ENCODE measurements at regions not wholly inside any gene's neighbourhood (a gene's known extent, or its start where the extent isn't known, plus 50 kb on each side); places are given as distances from the start of the nearest gene placed in this dataset.

DNA sequence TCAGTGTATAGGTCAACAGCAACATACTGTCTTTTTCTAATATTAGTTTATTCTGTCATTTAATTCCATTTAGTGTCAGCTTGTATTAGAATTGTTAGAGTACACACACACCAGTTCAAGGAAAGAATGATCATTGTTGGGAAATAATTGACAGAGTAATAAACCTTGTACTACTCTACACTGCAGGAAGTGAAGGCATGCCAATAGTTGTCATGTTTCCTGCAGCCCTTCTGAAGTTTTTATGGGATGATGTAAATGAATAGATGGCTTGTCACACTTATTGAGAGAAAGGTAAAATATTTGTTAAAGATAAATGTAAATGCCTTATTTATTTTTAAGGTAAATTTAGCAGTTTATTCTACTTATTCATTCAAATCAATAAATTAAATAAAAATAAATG lies 306.9 kb upstream of the KLHL1 start:
- Histone ChIP-seq H3K27ac (ENCODE audit: low read length) (no peak overlapping the region), H3K27me3 (ENCODE audit: insufficient read depth, low read depth, low read length) (no peaks in the 10 kb centered on the region)
- TF ChIP-seq RAD21 (conservative IDR thresholded peaks at IDR 0.05) (no peak), CTCF (IDR thresholded peaks at IDR 0.05; ENCODE audit: poor library complexity, severe bottlenecking) (no peak), EP300 (conservative IDR thresholded peaks at IDR 0.05; ENCODE audit: poor library complexity, severe bottlenecking) (no peak), MXI1 (conservative IDR thresholded peaks at IDR 0.05; ENCODE audit: poor library complexity, severe bottlenecking) (no peak), REST (IDR thresholded peaks at IDR 0.05; ENCODE audit: borderline replicate concordance) (no peak), POLR2AphosphoS5 (IDR thresholded peaks at IDR 0.05) (no peak), EZH2 (IDR thresholded peaks at IDR 0.05; ENCODE audit: borderline replicate concordance, insufficient read depth, low read length, poor library complexity, severe bottlenecking) (no peak), SMC3 (conservative IDR thresholded peaks at IDR 0.05; ENCODE audit: poor library complexity) (no peak), TAF1 (IDR thresholded peaks at IDR 0.05; ENCODE audit: low read depth) (no peak)

GRCh38 chr13:70408865-70409264 lies 300.6 kb upstream of the KLHL1 start:
- no peak overlapping the region for H3K9ac ChIP-seq (ENCODE audit: low read length)
- H3K27ac ChIP-seq (ENCODE audit: low read length): no peak overlapping the region
- no peaks in the 10 kb centered on the region for H4K20me1 ChIP-seq (ENCODE audit: insufficient read depth)
- H3K4me3 ChIP-seq (ENCODE audit: low read length): no peak overlapping the region
- H2AFZ ChIP-seq (ENCODE audit: low read depth, low read length): no peak overlapping the region
- H3F3A ChIP-seq (ENCODE audit: insufficient read depth, low read length, poor library complexity, severe bottlenecking): no peaks in the 10 kb centered on the region
- no peaks in the 10 kb centered on the region for H3K9me2 ChIP-seq (ENCODE audit: insufficient read depth, low read length)
- TF ChIP-seq POLR2AphosphoS5 (IDR thresholded peaks at IDR 0.05): no peak
- TF ChIP-seq SMC3 (conservative IDR thresholded peaks at IDR 0.05; ENCODE audit: poor library complexity): no peak
- no peak for TF ChIP-seq RAD21 (conservative IDR thresholded peaks at IDR 0.05)
- TF ChIP-seq CTCF (IDR thresholded peaks at IDR 0.05; ENCODE audit: poor library complexity, severe bottlenecking): no peak
- no peak for TF ChIP-seq MXI1 (conservative IDR thresholded peaks at IDR 0.05; ENCODE audit: poor library complexity, severe bottlenecking)
- no peak for TF ChIP-seq REST (IDR thresholded peaks at IDR 0.05; ENCODE audit: borderline replicate concordance)
- no peak for TF ChIP-seq TAF1 (IDR thresholded peaks at IDR 0.05; ENCODE audit: low read depth)
- no peak for TF ChIP-seq EZH2 (IDR thresholded peaks at IDR 0.05; ENCODE audit: borderline replicate concordance, insufficient read depth, low read length, poor library complexity, severe bottlenecking)
- TF ChIP-seq EP300 (conservative IDR thresholded peaks at IDR 0.05; ENCODE audit: poor library complexity, severe bottlenecking): no peak
- H3K4me2 ChIP-seq (ENCODE audit: low read length): no peak overlapping the region
- no peaks in the 10 kb centered on the region for H3K36me3 ChIP-seq (ENCODE audit: insufficient read depth, low read length)
- H3K9me3 ChIP-seq (ENCODE audit: low read length): no peaks in the 10 kb centered on the region
- H3K27me3 ChIP-seq (ENCODE audit: insufficient read depth, low read depth, low read length): no peaks in the 10 kb centered on the region
- H3K79me2 ChIP-seq (replicated peaks; ENCODE audit: insufficient read depth, low read length): no peaks in the 10 kb centered on the region

More for the DNA sequence above, 306.9 kb upstream of the KLHL1 start:
- H3K36me3 ChIP-seq (ENCODE audit: insufficient read depth, low read length): no peaks in the 10 kb centered on the region
- H3F3A ChIP-seq (ENCODE audit: insufficient read depth, low read length, poor library complexity, severe bottlenecking): no peaks in the 10 kb centered on the region
- no peaks in the 10 kb centered on the region for H3K79me2 ChIP-seq (replicated peaks; ENCODE audit: insufficient read depth, low read length)
- no peaks in the 10 kb centered on the region for H3K9me3 ChIP-seq (ENCODE audit: low read length)
- no peak overlapping the region for H3K9ac ChIP-seq (ENCODE audit: low read length)
- no peak overlapping the region for H3K4me2 ChIP-seq (ENCODE audit: low read length)
- H3K4me3 ChIP-seq (ENCODE audit: low read length): no peak overlapping the region
- no peaks in the 10 kb centered on the region for H4K20me1 ChIP-seq (ENCODE audit: insufficient read depth)
- H3K9me2 ChIP-seq (ENCODE audit: insufficient read depth, low read length): no peaks in the 10 kb centered on the region
- H2AFZ ChIP-seq (ENCODE audit: low read depth, low read length): no peak overlapping the region

All from neural cell (in vitro differentiated cells).